A673 (cell line): ENCODE measurements at regions not wholly inside any gene's neighbourhood (a gene's known extent, or its start where the extent isn't known, plus 50 kb on each side); places are given as distances from the start of the nearest gene placed in this dataset.

Experiments
- EZH2 ChIP-seq: fragments of 200-600 bp; sonication (generic); IDR thresholded peaks from 2 replicates; pipeline ENCODE4 v1.6.1; 2017; ENCODE audit warnings: borderline replicate concordance, low read depth, mild to moderate bottlenecking, mixed read lengths, antibody characterized with exemption, low read length; ENCODE audit not compliant: poor library complexity, severe bottlenecking
- TF ChIP-seq, protein P1 (sequence below): fragments of 300-800, 200-600 bp; sonication (generic); conservative IDR thresholded peaks from 2 replicates; pipeline ENCODE4 v1.5.1; 2017; ENCODE audit warnings: low read depth, mild to moderate bottlenecking, antibody characterized with exemption, low read length, moderate library complexity, mixed read lengths

DNA sequence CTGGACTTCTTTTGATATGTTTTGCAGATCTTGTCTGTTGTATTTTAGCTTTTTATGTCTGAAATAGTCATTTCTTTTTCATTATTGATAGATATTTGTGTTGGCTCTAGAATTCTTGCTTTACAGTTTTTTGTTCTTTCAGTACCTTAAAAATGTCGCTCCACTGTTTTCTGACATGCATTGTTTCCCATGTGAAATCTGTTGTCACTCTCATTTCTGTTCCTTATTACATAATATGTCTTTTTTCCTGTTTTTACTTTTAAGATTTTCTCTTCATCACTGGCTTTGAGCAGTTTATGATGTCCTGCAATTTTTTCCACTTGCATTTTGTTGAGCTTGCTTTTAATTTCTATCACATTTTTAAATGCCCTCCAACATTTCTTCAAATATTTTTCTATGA, 270.4 kb upstream of the TARS1 start:
- TF ChIP-seq EZH2: no peak
- TF ChIP-seq, protein P1, sequence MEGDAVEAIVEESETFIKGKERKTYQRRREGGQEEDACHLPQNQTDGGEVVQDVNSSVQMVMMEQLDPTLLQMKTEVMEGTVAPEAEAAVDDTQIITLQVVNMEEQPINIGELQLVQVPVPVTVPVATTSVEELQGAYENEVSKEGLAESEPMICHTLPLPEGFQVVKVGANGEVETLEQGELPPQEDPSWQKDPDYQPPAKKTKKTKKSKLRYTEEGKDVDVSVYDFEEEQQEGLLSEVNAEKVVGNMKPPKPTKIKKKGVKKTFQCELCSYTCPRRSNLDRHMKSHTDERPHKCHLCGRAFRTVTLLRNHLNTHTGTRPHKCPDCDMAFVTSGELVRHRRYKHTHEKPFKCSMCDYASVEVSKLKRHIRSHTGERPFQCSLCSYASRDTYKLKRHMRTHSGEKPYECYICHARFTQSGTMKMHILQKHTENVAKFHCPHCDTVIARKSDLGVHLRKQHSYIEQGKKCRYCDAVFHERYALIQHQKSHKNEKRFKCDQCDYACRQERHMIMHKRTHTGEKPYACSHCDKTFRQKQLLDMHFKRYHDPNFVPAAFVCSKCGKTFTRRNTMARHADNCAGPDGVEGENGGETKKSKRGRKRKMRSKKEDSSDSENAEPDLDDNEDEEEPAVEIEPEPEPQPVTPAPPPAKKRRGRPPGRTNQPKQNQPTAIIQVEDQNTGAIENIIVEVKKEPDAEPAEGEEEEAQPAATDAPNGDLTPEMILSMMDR: no peak
